Activated CD4-positive, alpha-beta T cell treated with anti-CD3 and anti-CD28 coated beads for 36 hours (primary cell): ENCODE measurements at regions not wholly inside any gene's neighbourhood (a gene's known extent, or its start where the extent isn't known, plus 50 kb on each side); places are given as distances from the start of the nearest gene placed in this dataset.

Source experiments
- ATAC-seq: fragments of 200-7000 bp; cut with Tn5 transposase; one replicate; pipeline ENCODE4 v1.10.0; 2021; ENCODE audit warnings: mild to moderate bottlenecking, moderate library complexity
- CTCF ChIA-PET: fragments of 350-600 bp; sonication (Branson Sonifier 250); formaldehyde crosslinking; loops from one replicate; lab custom pipeline; 2021; ENCODE audit warnings: antibody characterized with exemption; lab: Charles Lee
- POLR2A ChIA-PET: fragments of 350-600 bp; sonication (Branson Sonifier 250); formaldehyde crosslinking; loops from one replicate; lab custom pipeline; 2021; ENCODE audit warnings: antibody characterized with exemption, inconsistent platforms; lab: Charles Lee
- DNase-seq: peaks from one replicate; pipeline ENCODE4 v3.0.0-alpha.2; 2020
- H3K27ac Mint-ChIP-seq: one replicate; pipeline ENCODE4 v1.8.0; 2021; ENCODE audit warnings: mixed read lengths
- H3K27me3 Mint-ChIP-seq: one replicate; pipeline ENCODE4 v1.8.0; 2021; ENCODE audit warnings: mixed read lengths
- H3K36me3 Mint-ChIP-seq: one replicate; pipeline ENCODE4 v1.8.0; 2021; ENCODE audit warnings: low read depth, mixed read lengths
- H3K4me1 Mint-ChIP-seq: one replicate; pipeline ENCODE4 v1.8.0; 2021; ENCODE audit warnings: mixed read lengths
- H3K4me3 Mint-ChIP-seq: one replicate; pipeline ENCODE4 v1.8.0; 2021; ENCODE audit warnings: mild to moderate bottlenecking, moderate library complexity, mixed read lengths
- H3K9me3 Mint-ChIP-seq: one replicate; pipeline ENCODE4 v1.8.0; 2021; ENCODE audit warnings: low read depth, mixed read lengths
- intact Hi-C, 2 experiments: fragments of 100-400 bp; cut with DNase I in 1 of 2; cut with micrococcal nuclease in 1 of 2; formaldehyde crosslinking; loops; one replicate each; pipeline versions ENCODE4 v1.14.2 to v1.15.1; 2022 to 2024; cut with DNase I, micrococcal nuclease

DNA sequence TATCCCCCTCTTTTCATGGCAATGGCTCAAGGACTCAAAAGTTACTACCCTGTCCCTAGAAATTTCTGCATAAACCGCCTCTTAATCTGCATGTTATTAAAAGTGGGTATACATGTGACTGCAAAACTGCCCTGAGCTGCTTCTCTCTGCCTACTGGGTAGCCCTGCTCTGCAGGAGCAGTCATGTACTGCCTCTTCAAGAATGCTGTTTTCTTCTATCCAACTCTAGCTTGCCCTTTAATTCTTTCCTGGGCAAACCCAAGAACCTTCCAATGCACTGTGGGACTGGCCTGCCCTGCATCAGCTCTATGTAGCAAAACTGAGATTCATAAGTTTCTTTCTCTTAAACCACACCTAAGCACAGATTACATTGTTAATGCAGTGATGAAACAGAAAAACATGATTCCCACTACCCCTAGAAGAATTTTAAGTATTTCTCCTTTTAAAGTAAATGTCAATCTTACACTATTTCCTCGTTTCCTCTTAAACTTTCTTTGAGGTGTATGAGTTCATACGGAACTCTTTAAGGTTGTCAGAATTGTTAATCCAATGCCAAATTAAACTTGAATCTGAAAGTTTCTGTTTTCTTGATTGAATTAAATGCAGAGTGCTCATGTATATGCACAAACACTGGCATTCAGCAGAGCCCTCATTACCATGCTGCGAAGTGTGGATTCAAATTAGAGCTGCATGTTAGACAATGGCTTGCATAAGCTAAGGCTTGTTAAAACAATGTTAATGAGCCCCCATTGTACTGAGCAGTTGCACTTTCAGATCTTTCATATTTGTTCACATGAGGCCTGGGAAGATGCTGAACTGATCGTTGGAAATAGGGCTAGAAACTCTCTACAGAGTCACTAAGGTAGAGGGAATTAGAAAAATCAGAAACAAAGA is 669.9 kb upstream of the PCDH20 start:
- Mint-ChIP-seq H3K9me3 (no peaks in the 10 kb centered on the region), H3K4me3 (no peak overlapping the region), H3K36me3 (no peaks in the 10 kb centered on the region), H3K27me3 (no peaks in the 10 kb centered on the region), H3K27ac (no peak overlapping the region), H3K4me1 (no peaks in the 10 kb centered on the region)
- intact Hi-C loops: no loop called here
- no peak for DNase-seq
- POLR2A ChIA-PET: no interaction called here
- CTCF ChIA-PET: no interaction called here
- no peak for ATAC-seq

DNA sequence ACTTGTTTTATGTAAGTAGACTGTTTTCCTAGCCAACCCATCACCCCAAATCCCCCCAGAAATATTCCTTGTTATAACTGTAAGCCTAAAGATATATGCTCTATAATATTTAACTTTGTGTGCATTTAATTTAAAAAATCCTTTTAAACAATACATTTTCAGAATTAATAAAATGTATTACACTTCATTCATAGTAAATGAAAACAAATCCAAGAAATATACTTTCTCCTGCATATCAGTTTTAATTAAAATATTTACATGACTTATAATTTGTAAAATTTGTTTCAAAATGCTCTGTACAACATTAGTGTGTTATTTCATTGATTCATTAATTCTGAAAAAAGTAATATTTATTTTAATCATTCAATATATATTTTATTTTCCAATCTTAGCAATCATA is 669.1 kb upstream of the PCDH20 start:
- Mint-ChIP-seq H3K9me3 (no peaks in the 10 kb centered on the region), H3K27me3 (no peaks in the 10 kb centered on the region), H3K27ac (no peak overlapping the region), H3K36me3 (no peaks in the 10 kb centered on the region), H3K4me1 (no peaks in the 10 kb centered on the region), H3K4me3 (no peak overlapping the region)
- ATAC-seq: no peak
- no peak for DNase-seq
- ChIA-PET POLR2A (no interaction called here), CTCF (no interaction called here)
- intact Hi-C loops: no loop called here

DNA sequence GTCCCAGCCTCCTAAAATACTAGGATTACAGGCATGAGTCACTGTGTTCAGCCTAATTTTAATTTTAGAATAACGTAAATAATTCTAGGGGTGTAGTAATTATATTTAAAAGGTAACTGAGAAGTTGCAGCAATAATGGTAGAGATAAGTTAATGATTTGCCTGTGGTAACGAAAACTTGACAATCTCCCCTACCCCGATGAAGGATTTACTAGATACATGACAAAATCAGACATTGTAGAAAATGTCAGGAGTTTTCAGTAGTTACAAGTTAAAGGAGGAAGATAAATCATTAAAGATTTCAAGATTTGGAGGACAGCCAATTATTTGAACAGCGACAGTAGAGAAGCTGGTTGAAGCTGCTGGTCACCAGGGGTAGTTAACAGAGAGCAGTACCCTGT is 652.2 kb upstream of the PCDH20 start:
- Mint-ChIP-seq H3K4me3 (no peak overlapping the region), H3K4me1 (no peaks in the 10 kb centered on the region), H3K36me3 (no peaks in the 10 kb centered on the region), H3K27me3 (no peaks in the 10 kb centered on the region), H3K9me3 (peaks cover 13% of the 10 kb centered on the region), H3K27ac (no peak overlapping the region)
- POLR2A ChIA-PET: no interaction called here
- CTCF ChIA-PET: no interaction called here
- intact Hi-C loops: no loop called here
- ATAC-seq (no peak), DNase-seq (no peak)

DNA sequence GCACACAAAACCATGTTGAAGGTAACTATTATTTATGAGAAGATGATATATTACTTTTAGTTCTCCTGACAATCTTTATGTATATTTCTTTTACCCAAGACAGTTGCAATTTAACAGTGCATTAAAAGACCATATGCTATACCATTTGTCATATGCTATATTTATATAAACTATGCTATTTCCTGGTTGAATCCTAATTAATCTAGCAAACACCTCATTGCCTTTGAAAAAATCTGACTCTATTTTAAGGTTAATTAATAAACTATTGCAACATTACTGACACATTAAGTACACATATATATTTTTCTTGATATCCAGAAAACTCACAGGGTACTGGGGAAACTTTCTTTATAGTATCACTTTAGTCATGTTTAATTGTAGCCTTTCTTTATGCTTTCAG is 649.4 kb upstream of the PCDH20 start:
- H3K36me3 Mint-ChIP-seq: no peaks in the 10 kb centered on the region
- ATAC-seq (no peak), DNase-seq (no peak)
- peaks cover 12% of the 10 kb centered on the region for H3K9me3 Mint-ChIP-seq
- no peak overlapping the region for H3K4me3 Mint-ChIP-seq
- intact Hi-C loops: no loop called here
- H3K4me1 Mint-ChIP-seq: no peaks in the 10 kb centered on the region
- no peaks in the 10 kb centered on the region for H3K27me3 Mint-ChIP-seq
- ChIA-PET CTCF (no interaction called here), POLR2A (no interaction called here)
- no peak overlapping the region for H3K27ac Mint-ChIP-seq

DNA sequence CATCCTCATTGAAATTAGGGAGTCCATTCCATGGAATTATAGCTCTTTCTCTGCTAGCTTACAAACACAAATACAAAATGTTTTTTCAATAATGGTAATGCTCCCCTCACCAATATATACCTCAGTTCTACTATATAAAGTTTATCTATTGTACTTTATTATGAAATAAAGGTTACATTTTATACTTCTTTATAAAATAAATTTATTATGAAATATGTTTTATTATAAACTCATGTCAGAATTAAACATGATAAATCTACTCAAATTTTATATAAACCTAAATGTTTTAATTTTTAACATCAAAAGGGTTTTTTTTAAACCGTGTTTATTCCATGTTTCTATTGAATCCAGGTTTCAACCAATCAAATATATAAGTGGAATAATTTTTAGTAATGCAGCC is 646.1 kb upstream of the PCDH20 start:
- intact Hi-C loops: no loop called here
- Mint-ChIP-seq H3K27ac (no peak overlapping the region), H3K27me3 (no peaks in the 10 kb centered on the region), H3K4me3 (no peak overlapping the region), H3K9me3 (peaks cover 6% of the 10 kb centered on the region), H3K4me1 (no peaks in the 10 kb centered on the region), H3K36me3 (no peaks in the 10 kb centered on the region)
- POLR2A ChIA-PET: no interaction called here
- no peak for ATAC-seq
- CTCF ChIA-PET: no interaction called here
- no peak for DNase-seq

DNA sequence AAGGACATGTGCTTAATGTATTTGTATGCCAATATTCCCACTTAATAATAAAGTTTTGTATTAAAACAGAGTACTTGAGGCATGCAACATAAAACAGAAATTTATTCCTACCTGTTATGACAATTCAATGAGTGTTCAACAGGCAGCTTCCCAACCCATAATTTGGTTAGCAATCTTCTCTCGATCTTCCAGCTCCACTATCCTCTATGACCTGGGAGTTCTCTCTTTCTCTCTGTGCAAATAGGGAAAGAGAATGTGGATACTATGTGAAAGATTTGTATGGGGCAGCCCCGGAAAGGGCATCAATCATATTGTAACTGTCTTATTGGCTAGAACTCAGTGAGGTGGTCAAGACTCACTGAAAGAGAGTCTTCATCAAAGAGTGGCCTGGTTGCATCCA is 644.9 kb upstream of the PCDH20 start:
- DNase-seq: no peak
- Mint-ChIP-seq H3K9me3 (peaks cover 8% of the 10 kb centered on the region), H3K27ac (no peak overlapping the region), H3K4me1 (no peaks in the 10 kb centered on the region), H3K36me3 (no peaks in the 10 kb centered on the region), H3K4me3 (no peak overlapping the region), H3K27me3 (no peaks in the 10 kb centered on the region)
- intact Hi-C loops: no loop called here
- ChIA-PET CTCF (no interaction called here), POLR2A (no interaction called here)
- ATAC-seq: no peak

DNA sequence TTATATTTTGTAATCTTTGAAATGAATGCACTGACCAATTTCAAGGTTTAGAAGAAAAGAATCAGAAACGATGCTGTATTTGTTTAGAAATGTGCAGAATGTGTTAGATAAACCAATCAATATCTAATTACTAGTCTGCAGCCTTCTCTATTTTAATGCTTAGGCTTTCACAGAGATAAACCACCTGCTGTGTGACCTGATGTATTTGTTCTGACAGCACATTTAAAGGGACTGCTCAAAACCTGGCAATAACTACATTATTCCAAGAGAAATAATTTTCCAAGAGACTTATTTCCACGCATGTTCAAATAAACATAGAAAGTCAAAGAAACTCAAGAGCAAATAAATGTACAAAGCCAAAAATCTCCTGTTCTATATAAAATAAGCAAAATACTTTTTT is 641.6 kb upstream of the PCDH20 start:
- CTCF ChIA-PET: no interaction called here
- H3K27me3 Mint-ChIP-seq: no peaks in the 10 kb centered on the region

DNA sequence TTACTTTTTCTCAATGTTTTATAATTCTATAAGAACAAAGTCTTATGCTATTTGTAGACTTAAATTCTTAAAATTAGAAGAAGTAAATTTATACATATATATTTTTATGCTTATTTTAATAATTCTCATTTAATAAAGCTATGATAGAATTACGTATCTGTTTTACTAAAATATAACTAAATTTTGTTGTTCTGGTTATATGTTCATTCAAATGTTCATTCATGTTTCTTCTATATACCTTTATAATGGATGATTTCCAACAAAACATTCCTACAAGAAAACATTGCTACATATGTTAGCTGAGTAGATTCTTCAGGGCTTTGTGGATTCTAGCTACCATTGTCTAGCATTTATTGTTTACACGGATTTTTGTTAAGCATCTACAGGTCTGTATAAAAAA is 634.3 kb upstream of the PCDH20 start:
- peaks cover 9% of the 10 kb centered on the region for H3K9me3 Mint-ChIP-seq
- ATAC-seq (no peak), DNase-seq (no peak)
- intact Hi-C loops: no loop called here
- H3K27me3 Mint-ChIP-seq: no peaks in the 10 kb centered on the region
- no peak overlapping the region for H3K4me3 Mint-ChIP-seq
- H3K27ac Mint-ChIP-seq: no peak overlapping the region
- ChIA-PET POLR2A (no interaction called here), CTCF (no interaction called here)
- H3K36me3 Mint-ChIP-seq: no peaks in the 10 kb centered on the region
- H3K4me1 Mint-ChIP-seq: no peaks in the 10 kb centered on the region

More for the DNA sequence above, 641.6 kb upstream of the PCDH20 start:
- no peaks in the 10 kb centered on the region for H3K4me1 Mint-ChIP-seq
- H3K36me3 Mint-ChIP-seq: no peaks in the 10 kb centered on the region
- no peak overlapping the region for H3K4me3 Mint-ChIP-seq
- ATAC-seq (no peak), DNase-seq (no peak)
- POLR2A ChIA-PET: no interaction called here
- peaks cover 8% of the 10 kb centered on the region for H3K9me3 Mint-ChIP-seq
- no peak overlapping the region for H3K27ac Mint-ChIP-seq
- intact Hi-C loops: no loop called here

DNA sequence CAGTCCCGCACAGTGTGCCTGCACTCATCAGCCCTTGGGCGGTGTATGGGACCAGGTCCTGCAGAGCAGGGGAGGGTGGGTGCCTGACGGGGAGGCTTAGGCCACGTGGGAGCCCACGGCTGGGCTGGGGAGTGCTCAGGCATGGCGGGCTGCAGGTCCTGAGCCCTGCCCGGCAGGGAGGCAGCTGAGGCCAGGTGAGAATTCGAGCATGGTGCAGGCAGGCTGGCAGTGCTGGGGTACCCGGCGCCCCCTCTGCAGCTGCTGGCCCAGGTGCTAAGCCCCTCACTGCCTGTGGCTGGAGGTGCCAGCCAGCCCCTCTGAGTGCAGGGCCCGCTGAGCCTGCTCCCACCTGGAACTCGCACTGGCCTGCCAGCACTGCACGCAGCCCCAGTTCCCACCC is 630.9 kb upstream of the PCDH20 start:
- ChIA-PET CTCF (no interaction called here), POLR2A (no interaction called here)
- Mint-ChIP-seq H3K27me3 (no peaks in the 10 kb centered on the region), H3K36me3 (no peaks in the 10 kb centered on the region), H3K4me1 (no peaks in the 10 kb centered on the region), H3K27ac (no peak overlapping the region), H3K4me3 (no peak overlapping the region), H3K9me3 (peaks cover 7% of the 10 kb centered on the region)
- DNase-seq (no peak), ATAC-seq (no peak)
- intact Hi-C loops: no loop called here

DNA sequence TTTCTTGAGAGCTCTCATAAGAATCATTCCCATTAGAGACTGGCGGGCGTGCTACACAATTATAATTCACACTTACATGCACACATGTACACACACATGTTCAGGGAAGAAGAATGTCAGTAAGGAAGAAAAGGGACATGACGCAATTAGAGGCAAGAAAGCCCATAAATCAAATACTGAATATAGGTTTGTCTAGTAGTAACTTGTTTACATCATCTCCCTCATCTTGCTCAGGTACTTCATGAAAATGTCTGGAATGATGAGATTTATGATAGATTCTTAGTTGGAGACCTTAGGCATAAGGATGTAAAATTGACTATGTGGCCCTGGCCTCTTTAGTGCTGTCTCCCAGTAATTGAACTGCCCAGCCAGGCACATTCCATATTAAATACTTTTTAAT is 628.0 kb upstream of the PCDH20 start:
- no peak overlapping the region for H3K27ac Mint-ChIP-seq
- intact Hi-C loops: no loop called here
- DNase-seq (no peak), ATAC-seq (no peak)
- peaks cover 2% of the 10 kb centered on the region for H3K9me3 Mint-ChIP-seq
- H3K4me3 Mint-ChIP-seq: no peak overlapping the region
- H3K27me3 Mint-ChIP-seq: no peaks in the 10 kb centered on the region
- no peaks in the 10 kb centered on the region for H3K4me1 Mint-ChIP-seq
- ChIA-PET CTCF (no interaction called here), POLR2A (no interaction called here)
- no peaks in the 10 kb centered on the region for H3K36me3 Mint-ChIP-seq

DNA sequence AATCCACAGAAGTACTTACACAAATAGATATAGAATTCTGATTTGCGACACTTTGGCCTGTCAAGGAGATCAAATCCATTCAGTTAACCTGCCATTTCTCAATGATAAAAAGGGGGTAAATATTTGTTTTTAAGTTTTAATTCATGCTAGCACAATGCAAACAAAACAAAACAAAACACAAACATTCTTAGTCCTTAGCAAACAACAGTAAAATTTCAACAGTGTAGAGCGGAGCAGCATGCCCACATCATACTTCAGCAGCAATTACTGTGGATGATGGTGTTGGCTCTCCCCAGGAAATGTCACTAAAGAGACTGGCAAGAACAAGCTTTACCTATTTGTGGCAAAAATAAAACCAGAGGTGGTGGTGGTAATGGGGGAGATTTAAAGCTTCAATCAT is 625.2 kb upstream of the PCDH20 start:
- ATAC-seq: no peak
- POLR2A ChIA-PET: no interaction called here
- CTCF ChIA-PET: no interaction called here

DNA sequence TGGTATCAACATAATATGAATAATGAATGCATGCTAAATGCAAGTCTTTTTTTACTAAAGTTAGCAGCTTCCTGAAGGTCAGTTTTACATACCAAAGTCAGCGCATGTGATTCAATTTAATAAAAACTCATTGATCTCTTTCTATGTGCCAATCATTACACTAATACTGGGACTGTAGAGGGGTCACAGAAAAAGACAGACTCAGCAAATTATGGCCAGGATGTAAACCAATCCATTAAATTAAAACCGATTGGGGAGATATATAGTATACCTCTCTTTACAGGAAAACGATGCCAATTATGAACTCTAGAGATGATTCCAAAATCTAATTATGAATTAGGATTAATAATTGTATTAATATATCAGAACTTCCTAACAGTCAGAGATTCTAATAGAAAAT is 624.4 kb upstream of the PCDH20 start:
- H3K27ac Mint-ChIP-seq: no peak overlapping the region
- DNase-seq: no peak
- CTCF ChIA-PET: no interaction called here
- POLR2A ChIA-PET: no interaction called here
- no peaks in the 10 kb centered on the region for H3K4me1 Mint-ChIP-seq
- intact Hi-C loops: no loop called here
- no peaks in the 10 kb centered on the region for H3K27me3 Mint-ChIP-seq
- peaks cover 2% of the 10 kb centered on the region for H3K9me3 Mint-ChIP-seq
- H3K36me3 Mint-ChIP-seq: no peaks in the 10 kb centered on the region
- no peak for ATAC-seq
- H3K4me3 Mint-ChIP-seq: no peak overlapping the region

More for the DNA sequence above, 625.2 kb upstream of the PCDH20 start:
- intact Hi-C loops: no loop called here
- Mint-ChIP-seq H3K4me3 (no peak overlapping the region), H3K36me3 (no peaks in the 10 kb centered on the region), H3K9me3 (peaks cover 2% of the 10 kb centered on the region), H3K27ac (no peak overlapping the region), H3K4me1 (no peaks in the 10 kb centered on the region), H3K27me3 (no peaks in the 10 kb centered on the region)
- no peak for DNase-seq
